ENCODE measurements at regions not wholly inside any gene's neighbourhood (a gene's known extent, or its start where the extent isn't known, plus 50 kb on each side); places are given as distances from the start of the nearest gene placed in this dataset.

- TF ChIP-seq EP300 (IDR thresholded peaks at IDR 0.05; ENCODE audit: borderline replicate concordance in 1 of 2, control insufficient read depth in 1 of 2, low read depth in 2 of 2, low read length in 2 of 2) (no peak), CTCF (IDR thresholded peaks at IDR 0.05 in 2 of 3, conservative IDR thresholded peaks at IDR 0.05 in 1 of 3; ENCODE audit: control insufficient read depth in 2 of 3, extremely low read depth in 1 of 3, insufficient read depth in 1 of 3, low read depth in 3 of 3, low read length in 3 of 3) (no peak)
Observed at GRCh38 chr6:122124908-122125307, 274.5 kb upstream of the HSF2 start.

All from GM12878 (cell line).